Gastroesophageal sphincter (tissue), 3 donors: ENCODE measurements at regions not wholly inside any gene's neighbourhood (a gene's known extent, or its start where the extent isn't known, plus 50 kb on each side); places are given as distances from the start of the nearest gene placed in this dataset.

Source experiments
- POLR2A ChIP-seq, 2 donors: fragments of 450-650 bp; IDR thresholded peaks; one replicate each; pipeline ENCODE4 v1.6.1; 2017; ENCODE audit warnings: antibody characterized with exemption in 2 of 2, mild to moderate bottlenecking in 2 of 2, moderate library complexity in 1 of 2
- TF ChIP-seq, protein P1 (sequence below), 4 experiments: fragments of 200-600 bp in 2 of 4; fragments of 450-650 bp in 2 of 4; sonication (generic) in 1 of 4; IDR thresholded peaks; one replicate each; pipeline ENCODE4 v1.5.1; 2017 to 2019; ENCODE audit warnings: antibody characterized with exemption in 4 of 4, mild to moderate bottlenecking in 2 of 4, moderate library complexity in 2 of 4

DNA sequence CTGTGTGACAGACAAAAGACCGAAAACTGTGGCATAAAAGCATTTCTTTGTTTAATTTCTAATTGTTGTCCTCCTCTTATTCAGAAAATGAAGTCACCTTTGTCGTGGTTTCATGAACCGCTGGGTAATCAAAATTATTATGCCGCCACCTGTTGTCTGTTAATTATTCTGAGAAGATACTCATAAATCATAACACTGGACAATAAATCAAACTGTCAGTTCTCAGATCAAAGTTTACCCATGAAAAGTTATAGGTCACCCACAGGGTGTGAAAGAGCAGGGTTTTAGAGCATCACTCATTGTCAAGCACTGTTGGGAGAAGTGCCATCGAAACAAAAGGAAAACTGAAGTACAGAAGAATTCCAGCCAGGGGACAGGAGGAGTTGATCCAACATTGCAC lies 474.3 kb downstream of the NR2F2 start:
- TF ChIP-seq, protein P1, sequence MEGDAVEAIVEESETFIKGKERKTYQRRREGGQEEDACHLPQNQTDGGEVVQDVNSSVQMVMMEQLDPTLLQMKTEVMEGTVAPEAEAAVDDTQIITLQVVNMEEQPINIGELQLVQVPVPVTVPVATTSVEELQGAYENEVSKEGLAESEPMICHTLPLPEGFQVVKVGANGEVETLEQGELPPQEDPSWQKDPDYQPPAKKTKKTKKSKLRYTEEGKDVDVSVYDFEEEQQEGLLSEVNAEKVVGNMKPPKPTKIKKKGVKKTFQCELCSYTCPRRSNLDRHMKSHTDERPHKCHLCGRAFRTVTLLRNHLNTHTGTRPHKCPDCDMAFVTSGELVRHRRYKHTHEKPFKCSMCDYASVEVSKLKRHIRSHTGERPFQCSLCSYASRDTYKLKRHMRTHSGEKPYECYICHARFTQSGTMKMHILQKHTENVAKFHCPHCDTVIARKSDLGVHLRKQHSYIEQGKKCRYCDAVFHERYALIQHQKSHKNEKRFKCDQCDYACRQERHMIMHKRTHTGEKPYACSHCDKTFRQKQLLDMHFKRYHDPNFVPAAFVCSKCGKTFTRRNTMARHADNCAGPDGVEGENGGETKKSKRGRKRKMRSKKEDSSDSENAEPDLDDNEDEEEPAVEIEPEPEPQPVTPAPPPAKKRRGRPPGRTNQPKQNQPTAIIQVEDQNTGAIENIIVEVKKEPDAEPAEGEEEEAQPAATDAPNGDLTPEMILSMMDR (IDR thresholded peaks at IDR 0.05) = no peak
- no peak for TF ChIP-seq POLR2A (IDR thresholded peaks at IDR 0.05)
